HepG2 (cell line): ENCODE measurements at regions not wholly inside any gene's neighbourhood (a gene's known extent, or its start where the extent isn't known, plus 50 kb on each side); places are given as distances from the start of the nearest gene placed in this dataset.

Source experiments
- CREB1 ChIP-seq, 2 experiments: fragments of 450-650 bp in 1 of 2; IDR thresholded peaks; 2 replicates each; pipeline ENCODE4 v1.6.1; 2016 to 2017; ENCODE audit warnings: control low read depth in 1 of 2, mild to moderate bottlenecking in 1 of 2, missing compliant biosample characterization in 1 of 2, missing genetic modification characterization in 1 of 2
- CTCF ChIP-seq: sonication (generic); formaldehyde crosslinking; IDR thresholded peaks from 2 replicates; pipeline ENCODE4 v1.5.0; 2020; ENCODE audit warnings: mild to moderate bottlenecking, missing genetic modification reagents, moderate library complexity
- FOXK1 ChIP-seq: sonication (generic); formaldehyde crosslinking; IDR thresholded peaks from 2 replicates; pipeline ENCODE4 v1.4.0; 2020; ENCODE audit warnings: low read depth, missing genetic modification reagents, borderline replicate concordance
- HNF4A ChIP-seq: sonication (generic); formaldehyde crosslinking; IDR thresholded peaks from 2 replicates; pipeline ENCODE4 v1.4.0; 2020; ENCODE audit warnings: missing genetic modification reagents
- MTA3 ChIP-seq: sonication (generic); formaldehyde crosslinking; IDR thresholded peaks from 2 replicates; pipeline ENCODE4 v1.4.0; 2020; ENCODE audit warnings: missing genetic modification reagents
- SALL1 ChIP-seq: sonication (generic); formaldehyde crosslinking; IDR thresholded peaks from 2 replicates; pipeline ENCODE4 v1.8.0; 2022; ENCODE audit warnings: mild to moderate bottlenecking, missing genetic modification reagents
- SOX6 ChIP-seq, 2 experiments: fragments of 450-650 bp in 1 of 2; sonication (generic) in 1 of 2; formaldehyde crosslinking in 1 of 2; IDR thresholded peaks; 2 replicates each; pipeline versions ENCODE4 v1.4.0 to v1.6.1; 2017 to 2020; ENCODE audit warnings: antibody characterized with exemption in 1 of 2, mild to moderate bottlenecking in 1 of 2, missing genetic modification reagents in 1 of 2
- ZNF251 ChIP-seq: sonication (generic); formaldehyde crosslinking; IDR thresholded peaks from 2 replicates; pipeline ENCODE4 v1.9.0; 2021; ENCODE audit warnings: mild to moderate bottlenecking, missing genetic modification reagents

GRCh38 chr6:18602931-18603330 lies 215.8 kb downstream of the RNF144B start:
- TF ChIP-seq ZNF251 (CRISPR knock-in tag) (no peak), CTCF (CRISPR knock-in tag) (no peak), HNF4A (CRISPR knock-in tag) (no peak), SALL1 (CRISPR knock-in tag) (no peak), SOX6 (IDR thresholded peaks at IDR 0.05) (no peak), SOX6 (CRISPR knock-in tag; IDR thresholded peaks at IDR 0.05) (no peak), MTA3 (CRISPR knock-in tag) (no peak), CREB1 (IDR thresholded peaks at IDR 0.05) (no peak), CREB1 (CRISPR knock-in tag; IDR thresholded peaks at IDR 0.05) (no peak), FOXK1 (CRISPR knock-in tag) (no peak)
